GM20000 (cell line): ENCODE measurements at regions not wholly inside any gene's neighbourhood (a gene's known extent, or its start where the extent isn't known, plus 50 kb on each side); places are given as distances from the start of the nearest gene placed in this dataset.

Source experiments
- DNase-seq: peaks from one replicate; pipeline ENCODE4 v3.0.0; 2012; ENCODE audit warnings: low spot score
- CTCF ChIP-seq: IDR thresholded peaks from 2 replicates; pipeline ENCODE4 v1.5.1; 2012; ENCODE audit warnings: mild to moderate bottlenecking, control low read depth; ENCODE audit errors: extremely low read depth, missing control alignments

GRCh38 chr17:77772461-77772897 lies 186.0 kb upstream of the TNRC6C start:
- peak; percentile 81 for TF ChIP-seq CTCF
- DNase-seq = peak; percentile 87

GRCh38 chr17:77772899-77773358 lies 185.6 kb upstream of the TNRC6C start:
- TF ChIP-seq CTCF = no peak
- DNase-seq = no peak

GRCh38 chr17:77774182-77774581 lies 184.3 kb upstream of the TNRC6C start:
- DNase-seq = no peak
- TF ChIP-seq CTCF = no peak

GRCh38 chr17:77778636-77779489 lies 179.6 kb upstream of the TNRC6C start:
- no peak for DNase-seq
- TF ChIP-seq CTCF = no peak

- no peak for TF ChIP-seq CTCF
- no peak for DNase-seq
Measured at GRCh38 chr17:77779711-77780539, 178.6 kb upstream of the TNRC6C start.

GRCh38 chr17:77781536-77781935 lies 177.0 kb upstream of the TNRC6C start:
- DNase-seq = no peak
- TF ChIP-seq CTCF = no peak

GRCh38 chr17:77782201-77782600 lies 176.3 kb upstream of the TNRC6C start:
- DNase-seq = no peak
- no peak for TF ChIP-seq CTCF
